ENCODE measurements at regions not wholly inside any gene's neighbourhood (a gene's known extent, or its start where the extent isn't known, plus 50 kb on each side); places are given as distances from the start of the nearest gene placed in this dataset.

GRCh38 chr11:110951037-110951949, 239.1 kb upstream of the ARHGAP20 start:
- DNase-seq (ENCODE audit: low read depth, low spot score) (peak; percentile 19), FAIRE-seq (no peak), ATAC-seq (peak; percentile 81)
- intact Hi-C loops (cut with micrococcal nuclease; ENCODE audit: unreplicated experiment), result no loop called here
- Histone ChIP-seq H3K4me3 (no peak overlapping the region), H3K79me2 (ENCODE audit: control insufficient read depth, insufficient read depth, low read length) (no peaks in the 10 kb centered on the region), H3K9ac (ENCODE audit: control insufficient read depth, insufficient read depth, low read length) (no peak overlapping the region), H3K27ac (ENCODE audit: control insufficient read depth, insufficient read depth) (no peak overlapping the region), H3K4me2 (ENCODE audit: control insufficient read depth, insufficient read depth) (no peak overlapping the region), H2AFZ (ENCODE audit: control insufficient read depth, low read depth, low read length) (no peak overlapping the region; the same call in 1 of the 2 replicates), H3K36me3 (ENCODE audit: control insufficient read depth in 2 of 2, insufficient read depth in 2 of 2, low read length in 1 of 2) (no peaks in the 10 kb centered on the region), H4K20me1 (ENCODE audit: control insufficient read depth, insufficient read depth) (no peaks in the 10 kb centered on the region), H3K27me3 (replicated peaks in 1 of 2; ENCODE audit: control insufficient read depth in 2 of 2, insufficient read depth in 2 of 2, low read length in 1 of 2) (no peaks in the 10 kb centered on the region), H3K4me1 (ENCODE audit: control insufficient read depth, insufficient read depth, low read length) (peaks cover 3% of the 10 kb centered on the region), H3K9me3 (replicated peaks; ENCODE audit: control insufficient read depth, insufficient read depth, low read length) (no peaks in the 10 kb centered on the region)
- in situ Hi-C loops (cut with MboI), result no loop called here
- no TSS peak for BruUV-seq (replicated peaks)
- SMC1A ChIA-PET (ENCODE audit: uncharacterized antibody, unreplicated experiment), result interaction anchor here (0.7 to 2.7 kb wide), 13 partner anchors 9 to 506 kb away, joined by 3 to 11 read pairs (median 3); no protein-coding TSS in a partner anchor
- CTCF ChIA-PET, result interaction anchor here (0.8 to 1.6 kb wide), 8 partner anchors 12 to 495 kb away, joined by 3 to 5 read pairs (median 4); no protein-coding TSS in a partner anchor
- POLR2A ChIA-PET, result interaction anchor here (1.0 to 1.9 kb wide), 2 partner anchors 11 to 154 kb away, joined by 3 to 6 read pairs; no protein-coding TSS in a partner anchor
- WGBS (ENCODE audit: insufficient coverage, insufficient replicate concordance, low lambda C conversion rate, missing lambda C conversion rate), result 28% methylated on average over 5 of the region's 5 CpGs
- TF ChIP-seq ZNF622 (IDR thresholded peaks at IDR 0.05) (no peak), IRF3 (IDR thresholded peaks at IDR 0.05) (no peak), E2F8 (IDR thresholded peaks at IDR 0.05; ENCODE audit: low read depth, partially characterized antibody) (no peak), MTA2 (IDR thresholded peaks at IDR 0.05; ENCODE audit: low read depth) (peak; percentile 30; the same call in 1 of the 2 replicates), SMC3 (IDR thresholded peaks at IDR 0.05; ENCODE audit: borderline replicate concordance, low read length) (no peak), WRNIP1 (IDR thresholded peaks at IDR 0.05; ENCODE audit: borderline replicate concordance, low read depth, low read length) (no peak), ZNF24 (IDR thresholded peaks at IDR 0.05) (peak; percentile 60; the same call in 1 of the 2 replicates), NR2F1 (conservative IDR thresholded peaks at IDR 0.05) (0 out of 2 replicates have a peak, but pooled peaks have one; percentile 5)
- RAD21 ChIA-PET (ENCODE audit: unreplicated experiment), result interaction anchor here (1.0 to 1.6 kb wide), 7 partner anchors 9 to 278 kb away, joined by 3 to 7 read pairs (median 4); no protein-coding TSS in a partner anchor

All from GM12878 (cell line).